NCI-H510A treated with DMSO at 0.1 percent for 48 hours (cell line): ENCODE measurements at regions not wholly inside any gene's neighbourhood (a gene's known extent, or its start where the extent isn't known, plus 50 kb on each side); places are given as distances from the start of the nearest gene placed in this dataset.
A peak's percentile ranks its signal among the peaks of the same experiment; 100 is the strongest.

Experiments
- DNase-seq: peaks from one replicate; lab custom pipeline; 2025; lab: John Stamatoyannopoulos, UW

DNA sequence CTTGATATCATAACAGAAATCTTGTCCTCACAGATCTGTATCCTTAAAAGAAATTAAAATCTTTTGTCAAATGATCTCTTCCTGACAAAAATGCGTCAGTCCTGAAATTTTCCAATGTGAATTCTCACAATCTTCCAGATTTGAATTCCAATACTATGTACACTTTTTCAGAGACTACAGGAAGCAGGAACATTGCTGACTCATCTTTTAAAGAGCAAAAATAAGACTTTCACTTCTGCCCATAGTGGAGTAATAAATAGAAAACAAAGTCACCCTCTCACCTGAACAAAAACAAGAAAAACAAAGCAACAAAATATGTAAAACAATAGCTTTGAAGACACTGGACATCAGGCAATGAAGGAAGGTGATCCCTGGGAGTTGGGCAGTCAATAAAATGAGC lies 167.0 kb upstream of the IPO5 start:
- DNase-seq = no peak

DNA sequence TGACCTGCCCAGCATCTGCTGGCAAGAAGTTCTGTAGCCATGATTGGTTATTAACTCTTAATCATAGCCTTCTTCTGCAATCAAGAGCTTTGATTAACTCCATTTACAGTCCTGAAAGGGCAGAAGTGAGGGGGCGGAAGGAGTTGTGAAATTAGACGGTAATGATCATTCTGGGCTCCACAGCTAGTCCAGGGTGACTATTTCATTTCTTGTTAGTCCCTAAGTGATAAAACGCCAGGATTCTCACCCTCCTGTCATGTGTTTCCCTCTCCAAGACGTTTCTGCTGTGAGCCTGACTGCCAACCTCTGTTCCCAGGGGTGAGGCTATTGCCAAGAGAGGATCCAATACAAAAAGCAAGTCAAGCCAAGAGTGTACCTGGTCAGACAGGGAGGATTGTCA lies 155.9 kb upstream of the IPO5 start:
- DNase-seq = no peak

DNA sequence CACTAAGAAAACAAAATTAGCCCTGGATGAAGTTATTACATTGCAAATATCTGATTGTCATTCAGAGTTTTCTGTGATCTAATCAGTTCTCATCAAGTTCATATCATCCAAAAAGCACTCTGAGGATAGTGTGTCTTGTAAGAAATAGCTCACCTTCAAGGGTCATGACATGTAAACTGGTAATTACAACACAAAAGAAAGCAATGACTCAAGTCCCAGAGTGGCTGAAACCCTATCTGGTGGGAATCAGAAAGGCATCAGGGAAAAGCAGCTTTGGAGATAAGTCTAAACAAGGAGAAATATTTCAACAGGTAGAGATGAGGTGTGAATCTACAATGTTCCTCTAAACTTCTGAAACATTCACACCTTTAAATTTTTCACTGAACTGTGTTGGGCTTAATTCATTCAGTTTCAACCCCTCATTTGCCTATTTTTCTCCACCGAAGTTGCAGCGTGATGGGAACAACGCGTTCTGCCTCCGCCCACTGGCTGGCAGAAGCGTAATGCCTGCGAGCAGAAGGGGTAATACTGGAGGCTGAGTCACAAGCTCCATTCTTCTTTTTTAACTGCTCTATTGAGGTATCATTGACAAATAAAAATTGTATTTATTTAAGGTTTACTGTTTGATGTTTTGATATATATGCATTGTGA lies 155.2 kb upstream of the IPO5 start:
- DNase-seq = no peak

DNA sequence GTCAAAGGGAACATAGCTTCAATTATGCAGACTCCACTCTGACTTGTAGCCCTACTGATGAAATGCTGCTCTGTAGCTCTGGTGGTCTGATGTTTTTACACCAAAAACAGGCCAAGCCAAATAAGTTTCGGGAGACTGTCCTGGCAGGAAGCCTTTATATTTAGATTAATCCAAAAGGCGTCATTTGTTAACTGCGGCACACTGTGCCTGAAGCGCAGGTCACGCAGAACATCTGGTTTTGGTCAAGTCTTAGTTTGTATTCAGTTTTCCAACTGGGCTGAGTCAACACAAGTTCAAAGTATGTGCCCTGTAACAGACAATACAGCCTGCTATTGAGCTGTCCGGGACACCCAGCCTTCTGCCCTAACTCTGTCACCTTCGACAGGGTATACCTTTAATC lies 154.6 kb upstream of the IPO5 start:
- DNase-seq = no peak

DNA sequence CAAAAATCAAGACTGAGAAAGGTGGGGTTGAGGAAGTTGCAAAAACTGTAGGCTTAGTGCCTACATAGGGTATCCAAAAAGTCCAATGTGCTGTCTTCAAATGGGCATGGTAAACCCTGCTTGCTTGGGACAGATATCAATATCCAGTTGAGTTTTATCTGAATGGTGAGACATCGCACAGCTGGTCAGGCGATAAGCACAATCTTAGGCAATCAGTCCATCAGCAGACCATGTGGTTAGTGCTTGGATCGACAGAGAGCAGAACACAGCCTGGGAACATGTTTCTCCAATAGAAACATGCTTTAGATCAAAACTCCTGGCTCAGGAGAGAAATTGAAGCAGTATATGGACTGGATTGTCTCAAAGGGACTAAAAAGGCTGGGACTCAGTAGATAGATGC lies 151.3 kb upstream of the IPO5 start:
- DNase-seq = no peak

DNA sequence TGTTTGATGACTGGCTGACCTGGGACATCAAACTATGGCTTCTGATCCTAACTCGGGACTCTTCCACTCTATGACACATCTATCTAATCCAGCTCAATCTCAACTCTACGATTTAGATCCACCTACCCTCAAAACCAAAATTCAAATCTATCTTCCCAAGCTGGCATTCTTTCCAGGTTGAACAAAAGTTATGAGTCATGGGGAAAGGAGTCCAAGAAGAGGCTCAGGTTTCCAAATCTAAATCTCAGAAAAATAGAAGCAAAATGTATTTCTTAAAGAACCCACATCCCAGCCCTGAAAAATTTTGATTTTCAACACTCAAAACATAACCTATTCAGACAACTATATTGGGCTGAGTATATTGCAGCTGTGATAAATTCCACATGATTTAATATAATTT lies 143.9 kb upstream of the IPO5 start:
- no peak for DNase-seq

DNA sequence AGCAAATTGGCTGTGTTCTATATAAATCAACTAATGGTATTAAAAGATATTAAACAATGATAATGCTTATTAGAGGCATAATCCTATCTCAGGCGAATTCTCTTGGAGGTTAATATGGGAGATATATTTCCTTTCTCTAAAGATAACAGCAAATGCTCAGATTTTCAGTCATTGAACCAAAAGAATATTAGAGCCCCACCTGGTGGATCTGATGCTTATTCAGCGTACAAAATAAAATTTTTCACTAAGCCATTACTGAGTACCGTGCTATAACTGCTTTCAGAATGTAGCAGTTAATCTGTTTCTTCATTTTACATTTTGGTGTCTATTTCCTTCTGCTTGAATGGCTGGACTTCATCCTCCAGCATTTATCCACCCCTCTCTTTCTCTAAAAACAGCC lies 143.3 kb upstream of the IPO5 start:
- DNase-seq = no peak

DNA sequence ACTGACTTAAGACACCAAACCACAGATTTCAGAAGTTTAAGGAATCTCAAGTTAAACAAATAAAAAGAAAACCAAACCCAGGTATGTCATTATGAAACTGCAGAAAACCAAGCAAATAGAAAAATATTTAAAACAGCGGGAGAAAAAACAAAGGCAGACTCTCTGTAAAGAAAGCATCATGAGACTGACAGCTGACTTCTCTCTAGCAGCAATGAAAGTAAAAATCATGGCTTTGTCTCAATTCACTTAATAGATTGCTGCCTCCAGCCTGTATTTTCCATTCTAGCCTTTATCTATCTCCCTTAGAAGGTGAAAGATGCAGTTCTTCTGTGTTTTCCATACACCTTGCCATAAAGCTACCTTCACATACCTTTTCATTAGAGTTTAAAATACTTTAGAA lies 131.1 kb upstream of the IPO5 start:
- DNase-seq = no peak

DNA sequence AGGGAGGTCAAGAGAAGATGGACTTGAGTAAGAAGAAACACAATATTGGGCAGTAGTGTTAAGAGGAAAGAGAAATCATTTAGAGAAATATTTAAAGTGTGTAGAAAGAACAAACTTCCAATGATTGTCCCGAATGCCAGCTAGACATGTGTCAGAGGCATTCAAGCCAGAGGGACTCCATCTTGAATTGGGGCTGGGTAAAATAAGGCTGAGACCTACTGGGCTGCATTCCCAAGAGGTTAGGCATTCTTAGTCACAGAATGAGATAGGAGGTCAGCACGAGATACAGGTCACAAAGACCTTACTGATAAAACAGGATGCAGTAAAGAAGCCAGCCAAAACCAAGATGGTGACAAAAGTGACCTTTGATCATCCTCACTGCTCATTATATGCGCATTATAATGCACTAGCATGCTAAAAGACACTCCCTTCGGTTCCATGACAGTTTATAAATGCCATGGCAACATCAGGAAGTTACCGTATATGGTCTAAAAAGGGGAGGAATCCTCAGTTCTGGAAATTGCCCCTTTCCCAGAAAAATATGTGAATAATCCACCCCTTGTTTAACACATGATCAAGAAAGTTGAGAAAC lies 127.0 kb upstream of the IPO5 start:
- no peak for DNase-seq

DNA sequence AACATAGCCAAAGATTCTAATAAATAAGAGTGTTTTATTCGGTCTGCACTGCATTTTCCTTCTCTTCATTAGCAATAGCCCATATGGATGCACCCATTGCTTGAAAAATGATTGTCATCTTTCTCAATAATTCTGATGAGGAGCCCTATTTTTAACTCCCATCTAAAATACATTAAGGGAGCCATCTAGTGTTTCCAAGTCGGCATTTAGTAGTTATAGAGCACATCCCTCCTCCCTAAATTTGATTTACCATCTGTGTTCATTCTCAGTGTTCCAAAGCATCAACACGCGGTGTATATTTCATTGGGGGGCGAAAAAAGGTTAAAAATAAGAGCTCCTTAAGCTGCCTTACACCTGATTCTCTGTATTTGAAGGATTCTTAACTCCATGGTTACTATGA lies 119.2 kb upstream of the IPO5 start:
- no peak for DNase-seq

DNA sequence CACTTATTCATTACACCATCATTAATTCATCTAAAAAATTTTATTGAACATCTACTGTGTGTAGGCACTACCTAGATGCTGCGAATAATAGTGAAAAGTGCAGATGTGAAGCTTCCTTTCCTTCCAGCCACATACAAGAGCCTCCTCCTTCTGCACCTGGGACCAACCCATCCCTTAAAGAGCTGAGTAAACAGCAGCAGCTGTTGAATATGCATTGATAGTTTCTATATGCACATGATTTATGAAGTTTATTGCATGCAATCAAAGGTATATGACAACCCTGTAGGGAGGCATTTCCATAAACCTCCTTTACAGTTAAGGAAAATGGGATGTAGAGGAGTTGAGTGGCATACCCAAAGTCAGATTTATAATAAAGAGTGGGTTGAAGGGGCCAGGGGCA lies 110.3 kb upstream of the IPO5 start:
- peak; percentile 1 for DNase-seq

DNA sequence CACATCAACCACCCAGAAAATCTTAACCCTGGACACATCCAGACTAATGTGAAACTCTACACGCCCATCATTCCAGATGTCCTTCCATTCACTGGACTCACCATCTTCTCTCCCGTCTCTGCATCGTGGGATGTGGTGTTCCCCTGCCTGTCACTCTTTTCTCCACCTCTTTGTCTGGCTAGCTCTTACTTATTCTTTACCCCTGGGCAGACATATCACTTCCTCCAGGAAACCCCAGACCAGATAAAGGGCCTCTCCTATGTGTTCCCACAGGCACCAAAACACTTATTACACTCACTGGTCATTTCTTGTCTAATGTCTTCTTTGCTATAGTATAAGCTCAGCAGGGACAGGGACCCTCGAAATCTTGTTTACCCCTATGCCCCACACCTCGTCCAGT lies 109.3 kb upstream of the IPO5 start:
- no peak for DNase-seq

DNA sequence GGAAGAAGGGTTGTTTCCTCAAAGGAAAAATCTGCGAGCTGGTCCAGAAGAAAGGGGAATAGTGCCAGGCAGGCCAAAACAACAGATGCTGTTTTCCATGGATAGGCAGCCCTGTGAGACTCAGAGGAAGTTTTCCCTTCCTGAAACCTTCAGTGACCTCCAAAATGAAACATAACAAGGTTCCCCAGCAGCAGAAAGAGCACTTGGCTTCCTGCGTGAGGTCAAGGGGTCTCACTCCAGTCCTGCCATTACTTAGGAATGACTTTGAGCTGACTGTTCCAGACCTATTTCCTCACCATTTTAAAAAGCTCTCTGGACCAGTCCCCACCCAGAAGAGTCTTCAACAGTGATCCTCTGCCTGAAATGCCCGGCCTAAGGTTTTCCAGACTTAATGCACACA lies 104.6 kb upstream of the IPO5 start:
- DNase-seq = no peak

DNA sequence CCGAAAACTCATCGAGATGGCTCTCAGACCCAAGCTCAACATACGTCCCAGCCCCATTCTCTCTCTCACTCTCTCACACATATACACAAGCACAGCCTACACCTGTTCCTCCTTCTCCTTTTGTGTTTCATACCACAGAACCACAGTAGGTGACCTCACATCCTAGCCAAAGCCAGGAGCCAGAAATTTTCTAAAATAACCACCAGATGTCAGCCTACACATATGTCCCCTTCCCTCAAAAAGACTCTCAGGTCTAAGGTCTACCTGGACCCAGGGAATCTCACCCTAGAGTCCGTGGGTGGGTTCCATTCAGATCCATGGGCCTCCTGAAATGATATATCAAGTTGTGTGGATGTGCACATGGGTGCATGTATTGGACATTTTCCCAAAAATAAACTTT lies 104.2 kb upstream of the IPO5 start:
- DNase-seq = peak; percentile 35

DNA sequence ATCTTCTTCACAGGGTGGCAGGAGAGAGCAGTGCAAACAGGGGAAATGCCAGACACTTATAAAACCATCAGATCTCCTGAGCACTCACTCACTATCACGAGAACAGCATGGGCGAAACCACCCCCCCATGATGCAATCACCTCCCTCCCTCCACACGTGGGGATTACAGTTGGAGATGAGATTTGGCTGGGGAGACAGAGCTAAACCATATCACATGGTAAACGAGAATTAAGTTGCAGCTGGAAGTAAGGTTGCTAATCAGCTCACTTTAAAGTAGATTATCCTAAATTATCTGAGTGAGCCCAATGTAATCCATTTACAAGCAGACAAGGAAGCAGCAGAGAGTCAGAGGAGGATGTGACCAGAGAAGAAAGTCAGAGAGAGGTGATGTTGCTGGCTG lies 102.2 kb upstream of the IPO5 start:
- DNase-seq = no peak

DNA sequence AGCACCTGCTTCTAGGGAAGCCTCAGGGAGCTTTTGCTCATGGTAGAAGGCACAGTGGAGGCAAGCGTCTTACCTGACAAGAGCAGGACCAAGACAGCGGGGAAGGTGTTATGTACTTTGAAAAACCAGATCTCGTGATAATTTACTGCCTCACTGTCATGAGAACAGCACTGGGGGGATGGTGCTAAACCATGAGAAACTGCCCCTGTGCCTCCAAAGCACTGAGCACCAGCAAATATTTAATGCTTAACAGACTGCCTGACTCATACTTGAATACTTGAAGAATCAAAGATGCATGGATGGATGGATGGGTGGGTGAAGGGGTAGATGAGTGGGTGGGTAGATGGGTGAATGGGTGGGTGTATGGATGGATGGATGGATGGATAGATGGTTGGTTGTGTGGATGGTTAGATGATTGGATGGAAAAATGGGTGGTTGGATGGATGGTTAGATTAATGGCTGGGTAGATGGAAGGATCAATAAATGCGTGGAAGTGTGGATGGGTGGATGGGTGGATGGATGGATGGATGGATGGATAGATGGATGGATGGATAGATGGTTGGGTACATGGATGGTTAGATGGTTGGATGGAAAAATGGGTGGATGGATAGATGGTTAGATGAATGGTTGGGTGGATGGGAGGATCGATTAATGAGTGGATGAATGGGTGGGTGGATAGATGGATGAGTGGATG lies 101.1 kb upstream of the IPO5 start:
- no peak for DNase-seq

DNA sequence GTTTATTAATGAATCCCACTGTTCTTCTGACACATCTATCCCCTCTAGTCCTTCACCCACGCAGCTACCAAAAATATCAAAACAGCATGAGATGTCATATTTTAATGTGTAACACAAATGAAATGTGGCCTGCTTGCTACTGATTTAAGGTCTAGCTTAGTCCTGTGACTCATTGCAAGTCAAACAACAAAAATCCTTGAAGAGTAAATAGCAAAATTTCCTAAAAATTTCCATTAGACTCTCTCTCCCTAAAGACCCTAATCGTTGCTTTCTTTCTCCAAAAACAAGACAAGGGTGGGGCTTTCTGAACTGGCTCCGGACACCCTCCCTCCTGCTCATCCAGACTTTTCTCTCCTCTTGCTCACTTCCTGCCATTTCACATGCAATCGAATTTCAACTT lies 99.9 kb upstream of the IPO5 start:
- no peak for DNase-seq

DNA sequence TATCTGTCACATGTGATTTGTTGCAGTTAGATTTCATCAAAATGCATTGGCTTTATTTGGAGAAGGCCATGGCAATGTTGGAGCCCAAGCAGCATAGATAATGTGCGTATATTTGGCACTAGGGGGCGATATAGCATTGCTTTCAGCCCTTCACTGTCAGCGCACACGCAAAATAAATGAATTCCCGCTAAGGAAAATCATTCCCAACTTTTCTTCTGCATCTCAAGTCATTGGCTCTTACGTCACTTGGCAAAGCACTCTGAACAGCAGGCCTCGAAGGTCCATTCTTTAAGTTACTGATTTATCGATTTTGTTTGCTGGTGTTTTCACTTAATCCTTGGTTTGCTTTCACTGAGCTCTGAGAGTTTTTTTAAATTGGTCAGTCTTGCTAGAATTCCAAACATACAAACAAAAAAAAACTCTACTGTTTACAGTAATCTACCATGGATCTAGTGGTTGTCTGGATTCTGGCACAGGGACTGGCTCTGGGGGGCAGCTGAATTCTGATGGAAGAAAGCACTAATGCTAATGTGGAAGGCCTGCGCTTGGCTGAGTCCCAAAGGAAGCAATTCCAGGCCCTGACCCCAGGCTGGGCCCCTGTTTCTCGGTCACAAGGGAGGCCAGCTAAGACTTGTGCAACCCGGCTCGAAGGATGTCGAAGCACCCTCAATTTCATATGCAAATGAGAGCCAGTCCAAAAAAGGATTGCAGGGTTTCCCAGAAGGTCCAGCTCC lies 97.7 kb upstream of the IPO5 start:
- DNase-seq = peak; percentile 79

DNA sequence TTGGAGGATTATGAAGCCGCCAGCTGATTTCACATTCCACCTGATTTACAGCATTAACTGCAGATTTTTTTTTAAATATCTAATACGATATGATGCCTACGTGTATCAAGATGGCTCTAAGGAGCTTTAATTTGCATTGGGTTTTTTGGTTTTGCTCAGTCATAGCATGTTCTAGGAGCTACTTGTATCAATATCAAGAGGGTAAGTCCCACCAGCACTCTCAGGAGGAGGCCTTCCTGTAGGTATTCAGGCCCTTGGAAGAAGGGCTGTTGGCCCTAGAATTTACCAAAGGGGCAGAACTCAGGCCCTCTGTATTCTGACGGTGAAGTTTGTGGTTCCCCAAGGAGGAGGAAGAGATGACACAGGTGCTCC lies 97.2 kb upstream of the IPO5 start:
- DNase-seq = no peak

DNA sequence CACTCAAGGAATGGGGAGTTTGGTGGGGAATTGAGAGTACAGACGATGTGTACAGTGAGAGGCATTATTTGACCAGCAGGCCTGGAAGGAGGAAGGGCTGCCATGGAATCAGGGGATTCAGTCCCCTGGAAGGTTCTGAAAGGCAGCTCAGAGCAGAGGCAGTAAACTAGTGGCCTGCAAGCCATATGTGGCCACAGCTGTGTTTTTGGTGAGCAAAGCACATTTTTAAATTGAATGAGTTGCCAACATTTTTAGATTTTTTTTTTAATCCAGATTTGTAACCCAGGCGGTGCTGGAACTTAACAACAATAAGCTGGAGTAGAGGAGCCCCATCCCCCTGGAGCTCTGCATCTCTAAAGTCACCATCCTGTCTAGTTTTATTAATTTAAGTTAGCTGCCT lies 95.3 kb upstream of the IPO5 start:
- DNase-seq = no peak

DNA sequence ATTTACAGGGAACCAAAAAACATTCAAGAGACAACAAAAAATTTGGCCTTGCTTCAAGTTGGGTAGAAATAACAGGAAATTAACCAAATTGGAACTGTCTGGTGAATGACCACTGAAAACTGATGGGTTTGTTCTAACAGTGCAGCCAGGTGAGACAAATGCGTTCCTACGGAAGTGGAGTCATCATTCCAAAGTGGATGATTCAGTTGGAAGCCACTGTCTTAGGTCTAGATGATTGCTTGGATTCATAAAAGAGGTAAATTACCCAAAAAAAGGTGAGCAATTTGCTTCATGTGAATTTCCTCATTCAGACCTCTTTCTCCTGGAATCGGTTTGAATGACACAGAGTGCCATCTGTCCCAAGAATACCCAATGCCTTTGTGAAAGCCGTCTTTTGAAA lies 87.1 kb upstream of the IPO5 start:
- no peak for DNase-seq

DNA sequence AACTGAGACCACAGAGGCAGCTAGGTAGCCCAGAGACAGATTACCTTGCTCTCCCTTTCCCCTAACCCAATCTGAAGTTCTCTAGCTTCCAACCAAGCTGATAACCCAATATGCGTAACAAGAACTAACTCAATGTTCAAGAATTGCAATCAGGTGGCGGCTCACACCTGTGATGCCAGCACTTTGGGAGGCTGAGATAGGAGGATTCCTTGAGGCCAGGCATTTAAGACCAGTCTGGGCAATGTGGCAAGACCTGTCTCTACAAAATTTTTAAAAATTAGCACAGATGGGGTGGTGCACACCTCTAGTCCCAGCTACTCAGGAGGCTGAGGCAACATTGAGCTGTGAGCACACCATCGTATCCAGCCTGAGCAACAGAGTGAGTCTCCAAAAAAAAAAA lies 86.7 kb upstream of the IPO5 start:
- no peak for DNase-seq

DNA sequence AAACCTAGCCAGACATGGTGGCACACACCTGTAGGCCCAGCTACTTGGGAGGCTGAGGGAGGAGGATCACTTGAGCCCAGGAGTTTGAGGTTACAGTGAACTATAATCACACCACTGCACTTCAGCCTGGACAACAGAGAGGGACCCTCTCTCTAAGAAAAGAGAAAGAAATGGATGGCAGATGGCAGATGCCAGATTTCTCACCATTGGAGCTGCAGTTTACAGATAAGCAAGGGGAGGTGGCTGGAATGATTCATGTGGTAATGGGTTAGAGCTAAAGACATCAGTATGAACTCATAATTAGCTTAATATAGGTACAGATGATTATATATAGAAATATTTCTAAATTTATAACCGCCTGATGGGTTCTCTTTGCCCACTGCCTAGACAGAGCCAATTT lies 80.1 kb upstream of the IPO5 start:
- DNase-seq = no peak
